Hepatocyte (in vitro differentiated cells): ENCODE measurements at regions not wholly inside any gene's neighbourhood (a gene's known extent, or its start where the extent isn't known, plus 50 kb on each side); places are given as distances from the start of the nearest gene placed in this dataset.

Experiments used
- CTCF ChIP-seq: fragments of 200-600 bp; sonication (generic); IDR thresholded peaks from 2 replicates; pipeline ENCODE4 v1.5.1; 2016; ENCODE audit warnings: antibody characterized with exemption, mild to moderate bottlenecking; ENCODE audit not compliant: poor library complexity
- EZH2 ChIP-seq: fragments of 200-600 bp; sonication (generic); IDR thresholded peaks from 2 replicates; pipeline ENCODE4 v1.6.1; 2016; ENCODE audit warnings: antibody characterized with exemption, mild to moderate bottlenecking, borderline replicate concordance

DNA sequence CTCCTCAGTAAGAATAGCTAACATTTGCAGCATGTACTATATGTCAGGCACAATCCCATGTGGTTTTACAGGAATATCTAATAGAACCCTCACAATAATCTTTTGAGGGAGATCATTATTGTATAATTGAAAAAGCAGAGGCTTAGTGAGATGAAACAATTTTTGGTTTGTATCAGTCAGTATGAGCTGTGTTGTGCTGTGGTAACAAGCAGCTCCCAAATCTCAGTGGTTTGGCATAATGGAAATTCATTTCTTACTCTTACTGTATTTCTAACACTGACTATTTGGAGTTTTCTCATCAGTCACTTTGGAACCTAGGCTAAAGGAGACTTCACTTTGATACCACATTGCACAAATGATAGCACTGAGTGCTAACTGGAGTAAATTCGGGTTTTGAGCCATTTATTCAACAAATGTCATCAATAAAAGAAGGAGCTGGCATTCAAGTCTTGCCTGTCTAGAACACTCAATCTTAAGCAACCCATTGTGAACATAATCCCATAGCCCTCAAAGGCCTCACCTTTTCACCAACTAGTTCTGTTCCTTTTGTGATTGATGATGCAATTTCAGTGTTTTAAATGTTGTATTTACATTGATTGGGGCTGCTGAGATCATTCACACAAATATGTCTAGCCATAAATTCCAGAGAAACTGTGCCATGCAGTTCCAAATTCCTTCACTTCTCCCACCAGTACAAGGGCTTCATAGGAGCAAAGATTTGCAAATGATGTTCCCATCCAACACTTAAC, 441.0 kb downstream of the XYLT1 start:
- no peak for TF ChIP-seq CTCF
- TF ChIP-seq EZH2, result no peak
